ENCODE measurements at regions not wholly inside any gene's neighbourhood (a gene's known extent, or its start where the extent isn't known, plus 50 kb on each side); places are given as distances from the start of the nearest gene placed in this dataset.

DNA sequence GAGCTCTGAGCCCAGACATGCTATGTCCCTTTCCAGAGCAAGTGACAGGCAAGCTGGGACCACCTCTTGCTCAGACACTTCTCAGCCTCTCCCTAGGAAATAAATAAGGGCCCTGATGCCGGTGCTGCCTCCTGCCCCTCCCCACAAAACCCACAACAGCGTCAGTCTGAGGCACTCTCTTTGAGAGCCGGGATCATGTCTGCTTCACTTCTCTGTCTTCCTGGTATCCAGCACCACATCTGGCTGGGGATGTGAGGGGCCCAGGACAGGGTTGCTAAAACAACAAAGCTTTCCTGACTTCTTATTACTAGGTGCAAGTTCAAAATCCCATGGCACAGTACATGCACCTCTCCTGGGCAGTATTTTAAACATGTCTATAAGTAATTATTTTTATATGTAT lies 103.9 kb upstream of the GLI2 start:
- in situ Hi-C loops (cut with MboI; ENCODE audit: low sequenced_read_pairs, unreplicated experiment) = no loop called here
- TF ChIP-seq, protein P1, sequence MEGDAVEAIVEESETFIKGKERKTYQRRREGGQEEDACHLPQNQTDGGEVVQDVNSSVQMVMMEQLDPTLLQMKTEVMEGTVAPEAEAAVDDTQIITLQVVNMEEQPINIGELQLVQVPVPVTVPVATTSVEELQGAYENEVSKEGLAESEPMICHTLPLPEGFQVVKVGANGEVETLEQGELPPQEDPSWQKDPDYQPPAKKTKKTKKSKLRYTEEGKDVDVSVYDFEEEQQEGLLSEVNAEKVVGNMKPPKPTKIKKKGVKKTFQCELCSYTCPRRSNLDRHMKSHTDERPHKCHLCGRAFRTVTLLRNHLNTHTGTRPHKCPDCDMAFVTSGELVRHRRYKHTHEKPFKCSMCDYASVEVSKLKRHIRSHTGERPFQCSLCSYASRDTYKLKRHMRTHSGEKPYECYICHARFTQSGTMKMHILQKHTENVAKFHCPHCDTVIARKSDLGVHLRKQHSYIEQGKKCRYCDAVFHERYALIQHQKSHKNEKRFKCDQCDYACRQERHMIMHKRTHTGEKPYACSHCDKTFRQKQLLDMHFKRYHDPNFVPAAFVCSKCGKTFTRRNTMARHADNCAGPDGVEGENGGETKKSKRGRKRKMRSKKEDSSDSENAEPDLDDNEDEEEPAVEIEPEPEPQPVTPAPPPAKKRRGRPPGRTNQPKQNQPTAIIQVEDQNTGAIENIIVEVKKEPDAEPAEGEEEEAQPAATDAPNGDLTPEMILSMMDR (IDR thresholded peaks at IDR 0.05; ENCODE audit: borderline replicate concordance, control extremely low read depth, extremely low read depth, insufficient read depth, missing control alignments) = no peak
- no peak for DNase-seq (ENCODE audit: low spot score)

DNA sequence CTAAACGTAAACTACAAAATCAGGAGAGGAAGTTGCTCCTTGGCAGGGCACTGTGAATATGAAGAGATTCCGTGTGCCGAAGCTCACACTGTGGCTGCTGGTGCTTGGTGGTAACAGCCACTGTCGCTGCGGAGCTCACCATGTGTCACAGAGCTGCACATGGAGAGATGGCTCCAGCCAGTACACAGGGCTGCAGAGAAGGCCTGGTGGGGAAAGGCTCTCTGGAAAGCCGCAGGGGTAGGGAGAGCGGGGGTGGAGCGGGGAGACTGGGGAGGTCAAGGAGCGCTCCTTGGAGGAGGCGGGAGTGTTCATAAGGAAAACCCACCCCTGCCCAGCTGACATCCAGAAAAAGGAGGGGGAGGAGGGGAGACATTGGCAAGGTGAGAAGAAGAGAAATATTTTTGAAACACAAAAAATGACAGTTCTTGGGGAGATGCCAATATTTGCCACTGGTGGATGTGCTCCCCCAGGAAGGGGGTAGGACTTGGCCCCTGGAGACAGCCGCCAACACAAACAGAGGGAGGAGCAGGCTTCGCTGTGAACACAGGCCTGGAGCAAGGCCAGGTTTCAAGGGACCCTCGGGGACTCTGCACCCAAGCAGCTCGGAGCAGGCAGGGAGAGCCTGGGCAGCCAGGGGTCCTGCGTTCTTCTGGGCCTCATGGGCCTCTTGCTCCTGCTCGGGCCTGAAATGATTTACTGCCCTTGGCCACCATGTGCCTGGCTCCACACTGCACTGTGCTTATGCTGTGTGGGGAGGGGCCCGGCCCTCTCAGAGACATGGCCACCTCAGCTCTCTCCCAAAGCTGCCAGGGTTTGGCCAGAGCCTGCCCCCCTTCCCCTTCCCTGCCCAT lies 102.6 kb upstream of the GLI2 start:
- TF ChIP-seq, protein P1 (IDR thresholded peaks at IDR 0.05; ENCODE audit: borderline replicate concordance, control extremely low read depth, extremely low read depth, insufficient read depth, missing control alignments) = no peak
- no peak for DNase-seq (ENCODE audit: low spot score)
- in situ Hi-C loops (cut with MboI; ENCODE audit: low sequenced_read_pairs, unreplicated experiment) = no loop called here

DNA sequence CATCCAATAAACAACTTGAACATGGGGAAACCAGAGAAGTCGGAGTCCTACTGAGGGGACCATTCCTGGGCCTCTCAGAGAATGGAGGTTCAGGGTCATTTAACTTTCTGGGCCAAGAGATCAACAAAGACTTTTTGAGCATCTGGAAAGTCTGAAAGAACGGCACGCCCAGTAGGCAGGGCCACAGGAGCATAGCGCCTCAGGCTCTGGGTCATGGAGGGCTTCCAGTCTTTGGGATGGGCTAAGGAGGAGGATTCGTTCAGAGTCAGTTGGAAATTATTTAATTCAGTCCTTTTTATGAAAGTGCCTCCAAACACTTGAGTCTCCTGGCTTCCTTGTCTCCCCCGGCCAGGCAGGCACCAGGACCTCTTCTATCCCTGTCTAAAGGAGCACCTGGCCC lies 101.1 kb upstream of the GLI2 start:
- in situ Hi-C loops (cut with MboI; ENCODE audit: low sequenced_read_pairs, unreplicated experiment) = no loop called here
- no peak for DNase-seq (ENCODE audit: low spot score)
- TF ChIP-seq, protein P1 (IDR thresholded peaks at IDR 0.05; ENCODE audit: borderline replicate concordance, control extremely low read depth, extremely low read depth, insufficient read depth, missing control alignments) = no peak

DNA sequence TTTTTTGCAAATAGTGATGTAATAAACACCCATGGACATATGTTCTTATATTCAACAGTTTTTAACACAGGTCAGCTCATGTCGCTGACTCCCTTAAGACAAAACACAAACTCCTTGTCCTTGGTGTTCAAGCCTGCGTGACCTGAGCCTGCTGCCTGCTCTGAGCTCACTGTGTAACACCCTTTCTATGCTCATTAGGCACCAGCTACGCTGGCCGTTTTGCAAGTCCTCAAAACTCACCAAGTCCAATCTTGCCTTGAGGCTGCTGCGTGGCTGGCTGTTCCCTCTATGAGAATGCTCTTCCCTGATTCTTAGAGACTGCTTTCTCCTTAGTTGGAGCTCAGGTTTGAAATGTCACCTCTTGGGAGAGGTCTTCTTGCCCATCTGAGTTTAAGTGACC lies 100.5 kb upstream of the GLI2 start:
- in situ Hi-C loops (cut with MboI; ENCODE audit: low sequenced_read_pairs, unreplicated experiment) = no loop called here
- TF ChIP-seq, protein P1 (IDR thresholded peaks at IDR 0.05; ENCODE audit: borderline replicate concordance, control extremely low read depth, extremely low read depth, insufficient read depth, missing control alignments) = no peak
- no peak for DNase-seq (ENCODE audit: low spot score)

DNA sequence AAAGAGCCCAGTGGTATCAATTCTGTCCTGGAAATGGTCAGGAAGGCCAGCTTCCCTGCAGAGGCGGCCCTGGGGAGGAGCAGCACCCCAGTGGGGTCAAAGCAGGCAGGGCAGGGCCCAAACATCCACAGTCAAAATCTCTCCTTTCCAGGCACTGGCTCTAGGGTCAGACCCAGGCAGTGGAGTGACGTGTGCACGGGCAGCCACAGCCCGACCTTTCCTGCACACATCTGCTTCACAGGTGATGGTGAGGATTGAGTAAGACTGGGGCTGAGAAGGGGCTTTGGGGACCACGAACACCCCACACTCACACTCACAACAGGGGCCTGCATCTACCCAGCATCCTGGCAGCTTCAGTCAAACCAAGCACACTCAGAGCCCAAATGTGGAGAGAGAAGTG lies 97.8 kb upstream of the GLI2 start:
- in situ Hi-C loops (cut with MboI; ENCODE audit: low sequenced_read_pairs, unreplicated experiment) = no loop called here
- TF ChIP-seq, protein P1 (IDR thresholded peaks at IDR 0.05; ENCODE audit: borderline replicate concordance, control extremely low read depth, extremely low read depth, insufficient read depth, missing control alignments) = no peak
- DNase-seq (ENCODE audit: low spot score) = no peak

DNA sequence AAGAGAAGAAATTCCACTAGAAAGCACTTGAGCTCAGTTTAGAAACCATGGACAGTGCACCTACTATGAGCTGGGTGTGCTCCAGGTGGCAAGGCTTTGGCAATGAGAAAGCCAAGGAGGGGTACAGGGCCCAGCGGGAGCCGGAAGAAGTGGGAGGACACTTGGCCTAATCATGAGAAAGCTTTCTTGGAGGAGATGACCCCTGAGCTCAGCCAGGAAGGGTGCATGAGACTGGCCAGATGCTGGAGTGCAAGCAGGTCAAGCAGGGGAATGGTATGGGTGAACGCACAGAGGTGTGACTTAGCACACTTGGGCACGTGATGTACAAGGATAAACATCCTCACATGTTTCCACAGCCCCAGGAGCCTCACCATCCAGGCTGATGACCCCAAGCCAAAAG lies 97.2 kb upstream of the GLI2 start:
- in situ Hi-C loops (cut with MboI; ENCODE audit: low sequenced_read_pairs, unreplicated experiment) = no loop called here
- TF ChIP-seq, protein P1 (IDR thresholded peaks at IDR 0.05; ENCODE audit: borderline replicate concordance, control extremely low read depth, extremely low read depth, insufficient read depth, missing control alignments) = no peak

More for the DNA sequence above, 97.2 kb upstream of the GLI2 start:
- DNase-seq (ENCODE audit: low spot score) = no peak
